NT2/D1 (cell line): ENCODE measurements at regions not wholly inside any gene's neighbourhood (a gene's known extent, or its start where the extent isn't known, plus 50 kb on each side); places are given as distances from the start of the nearest gene placed in this dataset.

Experiments used
- SUZ12 ChIP-seq: IDR thresholded peaks from 2 replicates; pipeline ENCODE4 v1.6.1; 2011; ENCODE audit not compliant: insufficient read length, insufficient read depth; ENCODE audit errors: extremely low read depth
- YY1 ChIP-seq: IDR thresholded peaks from 2 replicates; pipeline ENCODE4 v1.6.1; 2011; ENCODE audit not compliant: insufficient read length, insufficient read depth
- ZNF274 ChIP-seq: IDR thresholded peaks from 2 replicates; pipeline ENCODE4 v1.6.1; 2011; ENCODE audit warnings: mild to moderate bottlenecking, low read depth, low read length

GRCh38 chr3:177484206-177484605 is 286.9 kb upstream of the TBL1XR1 start:
- no peak for TF ChIP-seq YY1
- TF ChIP-seq SUZ12, result no peak
- TF ChIP-seq ZNF274, result no peak
